HG03439 (cell line): ENCODE measurements at regions not wholly inside any gene's neighbourhood (a gene's known extent, or its start where the extent isn't known, plus 50 kb on each side); places are given as distances from the start of the nearest gene placed in this dataset.

Experiments
- ATAC-seq: cut with Tn5 transposase; IDR thresholded peaks from one replicate; pipeline ENCODE4 v1.9.1; 2021; ENCODE audit warnings: mild to moderate bottlenecking, moderate library complexity; ENCODE audit not compliant: unreplicated experiment

GRCh38 chr2:181374781-181375675 is 82.2 kb upstream of the ITGA4 start:
- ATAC-seq = peak; percentile 62

- ATAC-seq = no peak
Observed at GRCh38 chr2:181376442-181376841, 80.7 kb upstream of the ITGA4 start.

DNA sequence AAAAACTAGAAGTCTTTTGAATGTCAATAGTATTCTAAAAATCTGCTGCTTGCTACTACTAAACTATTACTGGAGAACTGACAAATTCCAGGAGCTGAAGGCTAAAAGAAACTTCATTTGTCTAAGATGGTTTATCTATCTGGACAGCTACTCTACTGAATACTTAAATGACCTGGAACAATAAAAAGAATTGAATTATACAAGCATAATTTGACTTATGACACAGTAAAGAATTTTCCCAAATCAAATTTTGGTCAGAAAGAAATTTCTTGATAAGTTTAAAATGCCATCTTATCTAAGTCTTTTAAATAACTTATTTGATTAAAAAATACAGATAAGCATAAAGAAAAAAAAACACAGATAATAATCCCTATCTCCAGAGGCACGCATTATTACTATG is 80.2 kb upstream of the ITGA4 start:
- no peak for ATAC-seq

DNA sequence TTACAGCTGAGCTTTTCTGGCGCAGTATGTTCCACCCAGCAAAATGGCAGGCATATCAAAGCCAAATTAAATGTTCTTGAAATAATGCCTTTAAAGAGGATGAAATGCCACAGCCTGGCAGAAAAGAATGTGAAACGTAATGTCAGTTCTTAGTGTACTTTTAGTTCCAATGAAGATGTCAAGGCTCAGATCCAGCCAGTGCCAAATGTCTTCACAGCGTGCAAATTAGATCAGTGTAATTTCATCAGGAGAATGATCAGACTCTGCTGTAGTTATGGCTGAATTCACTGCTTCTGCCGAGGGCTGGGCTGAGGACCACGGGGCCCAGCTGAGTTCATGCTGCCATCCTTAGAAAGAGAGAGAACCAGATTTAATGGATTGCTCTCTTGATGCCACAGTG is 78.7 kb upstream of the ITGA4 start:
- no peak for ATAC-seq

DNA sequence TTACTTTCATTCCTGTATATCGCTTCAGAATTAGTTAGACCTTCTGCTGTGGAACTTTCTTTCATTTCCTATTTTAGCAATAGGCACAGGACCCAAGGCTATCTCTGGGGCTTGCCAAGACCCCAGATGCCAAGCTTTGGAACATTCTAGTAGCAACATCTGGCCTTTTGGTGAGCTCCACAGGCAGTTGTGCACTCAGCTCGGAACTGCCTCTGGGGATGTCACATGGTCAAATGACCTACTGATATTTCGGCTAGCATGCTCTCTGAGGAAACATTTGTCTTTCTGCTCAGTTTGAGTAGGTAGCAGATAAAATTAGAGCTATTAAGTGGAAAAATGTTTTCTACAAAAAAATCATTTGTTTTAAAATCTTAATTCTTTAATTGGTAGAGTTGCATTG is 76.6 kb upstream of the ITGA4 start:
- ATAC-seq = no peak

- no peak for ATAC-seq
Observed at GRCh38 chr2:181384923-181385322, 72.3 kb upstream of the ITGA4 start.

DNA sequence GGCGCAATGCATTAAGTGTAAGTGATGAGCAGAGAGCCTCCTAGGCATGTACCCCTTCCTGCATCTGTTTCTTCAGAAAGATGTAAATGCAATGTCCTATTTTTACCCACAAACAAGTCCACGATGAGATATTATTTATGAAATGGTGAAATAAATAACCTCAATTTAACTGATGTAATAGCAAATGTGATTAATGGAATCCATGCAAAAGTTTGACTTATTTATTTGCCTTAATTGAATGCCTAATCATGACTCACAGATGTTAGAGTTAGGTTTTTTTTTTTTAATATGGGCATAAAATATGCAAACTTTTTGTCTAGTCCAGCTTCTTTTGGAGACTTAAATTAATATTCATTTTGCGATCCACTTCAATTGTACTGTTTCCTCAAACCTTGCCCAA is 67.7 kb upstream of the ITGA4 start:
- no peak for ATAC-seq

GRCh38 chr2:181393472-181393871 is 63.7 kb upstream of the ITGA4 start:
- peak; percentile 49 for ATAC-seq

GRCh38 chr2:181394741-181395437 is 62.3 kb upstream of the ITGA4 start:
- ATAC-seq = no peak

GRCh38 chr2:181395851-181396250 is 61.3 kb upstream of the ITGA4 start:
- no peak for ATAC-seq

DNA sequence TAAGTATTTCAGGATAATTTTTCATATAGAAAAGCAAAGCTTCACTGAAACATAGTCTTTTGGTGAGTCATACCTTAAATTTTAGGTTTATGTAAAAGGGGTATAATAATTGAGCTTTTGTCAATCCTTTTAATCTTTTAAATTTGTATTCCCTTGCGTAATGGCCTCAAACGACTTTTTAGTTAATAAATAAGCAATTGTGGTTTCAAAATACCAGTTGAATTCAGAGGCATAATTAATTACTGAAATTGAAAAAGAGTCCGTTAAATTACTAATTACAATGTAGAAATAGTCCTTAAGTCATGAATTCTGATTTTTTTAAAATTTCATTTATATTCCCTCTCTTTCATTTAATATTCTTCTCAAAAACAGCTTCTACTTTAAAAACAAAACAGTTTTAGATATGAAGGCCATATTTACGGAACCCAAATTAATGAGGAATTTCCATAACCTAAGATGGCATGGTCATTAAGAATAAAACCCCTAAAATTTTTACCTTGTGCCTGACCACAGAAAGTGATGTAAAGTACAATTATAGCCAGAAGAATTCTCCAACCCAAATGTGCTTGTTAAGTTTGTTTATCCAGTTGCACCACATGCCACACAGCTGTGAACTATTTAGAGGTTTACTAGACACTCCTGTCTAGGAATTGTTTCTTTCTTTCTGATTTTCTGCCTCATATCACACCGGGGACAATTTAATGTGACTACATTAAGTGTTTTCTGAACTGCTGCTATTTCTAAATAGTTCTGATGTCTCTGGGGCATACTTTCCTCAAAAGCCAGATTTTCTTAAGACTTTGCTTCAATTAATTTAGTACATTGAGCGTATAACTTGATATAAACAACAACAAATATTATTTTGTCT is 60.7 kb upstream of the ITGA4 start:
- ATAC-seq = no peak

DNA sequence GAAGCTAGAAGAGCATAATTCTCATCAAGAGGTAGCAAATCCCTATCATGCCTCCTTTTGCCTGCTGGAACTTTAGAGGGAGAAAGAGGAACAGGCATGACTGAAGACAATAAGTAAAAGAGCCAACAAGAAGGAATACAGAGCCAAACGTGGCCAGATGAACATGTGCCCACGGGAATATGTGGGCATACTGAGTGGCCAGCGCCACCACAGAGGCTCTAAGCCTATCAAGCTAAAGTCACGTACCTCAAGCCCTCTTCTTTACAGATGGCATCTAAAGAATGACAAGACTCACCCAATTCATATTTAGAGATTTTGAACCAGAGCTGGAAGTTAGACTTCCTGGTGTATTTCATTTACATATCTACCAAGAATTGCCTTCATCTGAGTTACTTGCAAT is 59.9 kb upstream of the ITGA4 start:
- ATAC-seq = no peak

DNA sequence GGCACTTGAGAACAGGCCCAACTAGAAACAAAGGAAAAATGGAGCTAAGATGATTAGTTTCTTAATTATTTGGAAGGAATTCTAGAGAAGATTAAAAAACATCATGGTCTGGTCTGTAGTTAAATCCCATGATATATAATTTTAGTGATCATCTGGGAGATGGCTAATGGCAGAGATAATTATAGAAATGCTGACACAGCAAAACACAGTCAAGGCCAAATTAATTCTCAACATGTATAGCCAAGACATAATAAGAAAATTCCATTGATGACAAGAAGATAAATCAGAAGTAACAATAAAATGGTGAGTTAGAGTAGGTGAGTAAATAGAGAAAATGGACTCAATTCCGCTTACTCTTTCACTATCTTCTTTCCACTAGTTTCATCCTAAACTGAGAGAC is 59.2 kb upstream of the ITGA4 start:
- ATAC-seq = no peak

- ATAC-seq = no peak
Observed at GRCh38 chr2:181399027-181399426, 58.2 kb upstream of the ITGA4 start.

- ATAC-seq = no peak
Observed at GRCh38 chr2:181404472-181404871, 52.7 kb upstream of the ITGA4 start.

- ATAC-seq = no peak
Observed at GRCh38 chr2:181407171-181407570, 50.0 kb upstream of the ITGA4 start.
